CD4-positive, alpha-beta T cell treated with Interleukin-4 for 4 hours (primary cell): ENCODE measurements at regions not wholly inside any gene's neighbourhood (a gene's known extent, or its start where the extent isn't known, plus 50 kb on each side); places are given as distances from the start of the nearest gene placed in this dataset.
"Not testable (repeated sequence)": the region's sequence is repeated elsewhere in the genome, so short reads cannot be mapped to it uniquely, and the experiment has no call there.

ENCODE experiments used
- DNase-seq: peaks from one replicate; pipeline ENCODE4 v3.0.0-alpha.2; 2020

GRCh38 chr5:114060866-114061265, 301.0 kb upstream of the KCNN2 start:
- DNase-seq = no peak

- DNase-seq = no peak
Measured at GRCh38 chr5:114062932-114063867, 298.7 kb upstream of the KCNN2 start.

GRCh38 chr5:114065912-114066311, 296.0 kb upstream of the KCNN2 start:
- no peak for DNase-seq

GRCh38 chr5:114070093-114070722, 291.7 kb upstream of the KCNN2 start:
- no peak for DNase-seq

GRCh38 chr5:114089259-114089658, 272.6 kb upstream of the KCNN2 start:
- DNase-seq = no peak

- no peak for DNase-seq
Measured at GRCh38 chr5:114097570-114097969, 264.3 kb upstream of the KCNN2 start.

GRCh38 chr5:114099161-114099560, 262.7 kb upstream of the KCNN2 start:
- DNase-seq = no peak

- no peak for DNase-seq
Measured at GRCh38 chr5:114101153-114101552, 260.7 kb upstream of the KCNN2 start.

GRCh38 chr5:114113604-114114003, 248.3 kb upstream of the KCNN2 start:
- DNase-seq = no peak

- DNase-seq = no peak
Measured at GRCh38 chr5:114116981-114117380, 244.9 kb upstream of the KCNN2 start.

GRCh38 chr5:114118511-114118910, 243.4 kb upstream of the KCNN2 start:
- DNase-seq = no peak

GRCh38 chr5:114120166-114120565, 241.7 kb upstream of the KCNN2 start:
- DNase-seq = no peak

- no peak for DNase-seq
Measured at GRCh38 chr5:114122852-114123251, 239.0 kb upstream of the KCNN2 start.

- no peak for DNase-seq
Measured at GRCh38 chr5:114123654-114124053, 238.2 kb upstream of the KCNN2 start.

- no peak for DNase-seq
Measured at GRCh38 chr5:114146398-114146797, 215.5 kb upstream of the KCNN2 start.

- no peak for DNase-seq
Measured at GRCh38 chr5:114148253-114148652, 213.6 kb upstream of the KCNN2 start.

GRCh38 chr5:114148728-114149127, 213.1 kb upstream of the KCNN2 start:
- DNase-seq = not testable (repeated sequence)

- no peak for DNase-seq
Measured at GRCh38 chr5:114152656-114153360, 209.1 kb upstream of the KCNN2 start.

- no peak for DNase-seq
Measured at GRCh38 chr5:114153392-114153791, 208.5 kb upstream of the KCNN2 start.

GRCh38 chr5:114153833-114154232, 208.0 kb upstream of the KCNN2 start:
- no peak for DNase-seq

GRCh38 chr5:114166081-114166480, 195.8 kb upstream of the KCNN2 start:
- no peak for DNase-seq

- no peak for DNase-seq
Measured at GRCh38 chr5:114174131-114174530, 187.7 kb upstream of the KCNN2 start.

GRCh38 chr5:114174837-114175236, 187.0 kb upstream of the KCNN2 start:
- DNase-seq = no peak

- DNase-seq = no peak
Measured at GRCh38 chr5:114176356-114176755, 185.5 kb upstream of the KCNN2 start.
